HepG2 (cell line): ENCODE measurements at regions not wholly inside any gene's neighbourhood (a gene's known extent, or its start where the extent isn't known, plus 50 kb on each side); places are given as distances from the start of the nearest gene placed in this dataset.

ENCODE experiments used
- AGO1 ChIP-seq: fragments of 200-400 bp; formaldehyde crosslinking; IDR thresholded peaks from 2 replicates; pipeline ENCODE4 v1.6.1; 2017; ENCODE audit warnings: mild to moderate bottlenecking, low read depth, low read length, moderate library complexity; ENCODE audit not compliant: poor library complexity, severe bottlenecking
- DR1 ChIP-seq: sonication (generic); formaldehyde crosslinking; IDR thresholded peaks from 2 replicates; pipeline ENCODE4 v1.8.0; 2021; ENCODE audit warnings: mild to moderate bottlenecking, missing genetic modification reagents, inconsistent platforms
- FUBP1 ChIP-seq: sonication (generic); formaldehyde crosslinking; IDR thresholded peaks from 2 replicates; pipeline ENCODE4 v1.5.1; 2020; ENCODE audit warnings: missing genetic modification reagents, mild to moderate bottlenecking, borderline replicate concordance
- NFE2L2 ChIP-seq: fragments of 150-350 bp; IDR thresholded peaks from 2 replicates; pipeline ENCODE4 v1.6.1; 2014; ENCODE audit warnings: low read length
- SATB2 ChIP-seq: sonication (generic); formaldehyde crosslinking; IDR thresholded peaks from 2 replicates; pipeline ENCODE4 v1.5.0; 2020; ENCODE audit warnings: missing genetic modification reagents
- TIGD3 ChIP-seq: sonication (generic); formaldehyde crosslinking; IDR thresholded peaks from 2 replicates; pipeline ENCODE4 v1.5.1; 2020; ENCODE audit warnings: mild to moderate bottlenecking, missing genetic modification reagents, borderline replicate concordance
- ZBTB38 ChIP-seq: sonication (generic); formaldehyde crosslinking; IDR thresholded peaks from 2 replicates; pipeline ENCODE4 v1.5.1; 2020; ENCODE audit warnings: mild to moderate bottlenecking, missing genetic modification reagents
- ZFAT ChIP-seq: sonication (generic); formaldehyde crosslinking; conservative IDR thresholded peaks from 2 replicates; pipeline ENCODE4 v1.8.1; 2023; ENCODE audit warnings: missing genetic modification reagents, inconsistent platforms
- ZNF235 ChIP-seq: sonication (generic); formaldehyde crosslinking; IDR thresholded peaks from 2 replicates; pipeline ENCODE4 v1.8.1; 2023; ENCODE audit warnings: mild to moderate bottlenecking, missing genetic modification reagents, borderline replicate concordance
- ZNF496 ChIP-seq: sonication (generic); formaldehyde crosslinking; IDR thresholded peaks from 2 replicates; pipeline ENCODE4 v1.8.1; 2023; ENCODE audit warnings: mild to moderate bottlenecking, moderate library complexity, missing genetic modification reagents; ENCODE audit not compliant: insufficient replicate concordance
- ZNF510 ChIP-seq: sonication (generic); formaldehyde crosslinking; IDR thresholded peaks from 2 replicates; pipeline ENCODE4 v1.4.0; 2020; ENCODE audit warnings: low read depth, mild to moderate bottlenecking, missing genetic modification reagents
- ZNF563 ChIP-seq: sonication (generic); formaldehyde crosslinking; IDR thresholded peaks from 2 replicates; pipeline ENCODE4 v1.8.0; 2022; ENCODE audit warnings: mild to moderate bottlenecking, moderate library complexity, missing genetic modification reagents
- ZNF569 ChIP-seq: sonication (generic); formaldehyde crosslinking; IDR thresholded peaks from 2 replicates; pipeline ENCODE4 v1.5.0; 2020; ENCODE audit warnings: mild to moderate bottlenecking, missing genetic modification reagents, moderate library complexity, borderline replicate concordance
- ZNF572 ChIP-seq: sonication (generic); formaldehyde crosslinking; IDR thresholded peaks from 2 replicates; pipeline ENCODE4 v1.5.1; 2020; ENCODE audit warnings: mild to moderate bottlenecking, missing genetic modification reagents
- ZNF749 ChIP-seq: sonication (generic); formaldehyde crosslinking; IDR thresholded peaks from 2 replicates; pipeline ENCODE4 v1.8.0; 2022; ENCODE audit warnings: mild to moderate bottlenecking, missing genetic modification reagents, moderate library complexity, borderline replicate concordance
- ZNF839 ChIP-seq: sonication (generic); formaldehyde crosslinking; IDR thresholded peaks from 2 replicates; pipeline ENCODE4 v1.4.0; 2020; ENCODE audit warnings: missing genetic modification reagents, mild to moderate bottlenecking, borderline replicate concordance
- ZSCAN9 ChIP-seq: IDR thresholded peaks from 2 replicates; pipeline ENCODE4 v1.6.1; 2016; ENCODE audit warnings: borderline replicate concordance
- TF ChIP-seq, protein P1 (sequence below): sonication (generic); formaldehyde crosslinking; IDR thresholded peaks from 2 replicates; pipeline ENCODE4 v1.4.0; 2020; ENCODE audit warnings: missing genetic modification reagents
- TF ChIP-seq, protein P2 (sequence below): sonication (generic); formaldehyde crosslinking; conservative IDR thresholded peaks from 2 replicates; pipeline ENCODE4 v1.8.0; 2022; ENCODE audit warnings: missing genetic modification reagents
- TF ChIP-seq, protein P3 (sequence below): sonication (generic); formaldehyde crosslinking; IDR thresholded peaks from 2 replicates; pipeline ENCODE4 v1.8.0; 2022; ENCODE audit warnings: mild to moderate bottlenecking, missing genetic modification reagents

GRCh38 chr20:50435397-50436051, 74.7 kb upstream of the PTPN1 start (continued):
- no peak for TF ChIP-seq ZNF496 (CRISPR knock-in tag)
- 0 out of 2 replicates have a peak, but pooled peaks have one; percentile 1 for TF ChIP-seq ZNF572 (CRISPR knock-in tag)
- TF ChIP-seq ZSCAN9 (CRISPR knock-in tag) = no peak
- TF ChIP-seq ZNF235 (CRISPR knock-in tag) = no peak
- 0 out of 2 replicates have a peak, but pooled peaks have one; percentile 10 for TF ChIP-seq FUBP1
- TF ChIP-seq NFE2L2 = no peak
- TF ChIP-seq ZNF563 (CRISPR knock-in tag) = 0 out of 2 replicates have a peak, but pooled peaks have one; percentile 64
- no peak for TF ChIP-seq ZNF510
- no peak for TF ChIP-seq SATB2 (CRISPR knock-in tag)
- TF ChIP-seq ZFAT (CRISPR knock-in tag) = no peak
- TF ChIP-seq DR1 (CRISPR knock-in tag) = 0 out of 2 replicates have a peak, but pooled peaks have one; percentile 29
- TF ChIP-seq AGO1 = no peak
- no peak for TF ChIP-seq ZNF569 (CRISPR knock-in tag)
- TF ChIP-seq, protein P1, sequence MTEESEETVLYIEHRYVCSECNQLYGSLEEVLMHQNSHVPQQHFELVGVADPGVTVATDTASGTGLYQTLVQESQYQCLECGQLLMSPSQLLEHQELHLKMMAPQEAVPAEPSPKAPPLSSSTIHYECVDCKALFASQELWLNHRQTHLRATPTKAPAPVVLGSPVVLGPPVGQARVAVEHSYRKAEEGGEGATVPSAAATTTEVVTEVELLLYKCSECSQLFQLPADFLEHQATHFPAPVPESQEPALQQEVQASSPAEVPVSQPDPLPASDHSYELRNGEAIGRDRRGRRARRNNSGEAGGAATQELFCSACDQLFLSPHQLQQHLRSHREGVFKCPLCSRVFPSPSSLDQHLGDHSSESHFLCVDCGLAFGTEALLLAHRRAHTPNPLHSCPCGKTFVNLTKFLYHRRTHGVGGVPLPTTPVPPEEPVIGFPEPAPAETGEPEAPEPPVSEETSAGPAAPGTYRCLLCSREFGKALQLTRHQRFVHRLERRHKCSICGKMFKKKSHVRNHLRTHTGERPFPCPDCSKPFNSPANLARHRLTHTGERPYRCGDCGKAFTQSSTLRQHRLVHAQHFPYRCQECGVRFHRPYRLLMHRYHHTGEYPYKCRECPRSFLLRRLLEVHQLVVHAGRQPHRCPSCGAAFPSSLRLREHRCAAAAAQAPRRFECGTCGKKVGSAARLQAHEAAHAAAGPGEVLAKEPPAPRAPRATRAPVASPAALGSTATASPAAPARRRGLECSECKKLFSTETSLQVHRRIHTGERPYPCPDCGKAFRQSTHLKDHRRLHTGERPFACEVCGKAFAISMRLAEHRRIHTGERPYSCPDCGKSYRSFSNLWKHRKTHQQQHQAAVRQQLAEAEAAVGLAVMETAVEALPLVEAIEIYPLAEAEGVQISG (CRISPR knock-in tag) = no peak
- TF ChIP-seq, protein P2, sequence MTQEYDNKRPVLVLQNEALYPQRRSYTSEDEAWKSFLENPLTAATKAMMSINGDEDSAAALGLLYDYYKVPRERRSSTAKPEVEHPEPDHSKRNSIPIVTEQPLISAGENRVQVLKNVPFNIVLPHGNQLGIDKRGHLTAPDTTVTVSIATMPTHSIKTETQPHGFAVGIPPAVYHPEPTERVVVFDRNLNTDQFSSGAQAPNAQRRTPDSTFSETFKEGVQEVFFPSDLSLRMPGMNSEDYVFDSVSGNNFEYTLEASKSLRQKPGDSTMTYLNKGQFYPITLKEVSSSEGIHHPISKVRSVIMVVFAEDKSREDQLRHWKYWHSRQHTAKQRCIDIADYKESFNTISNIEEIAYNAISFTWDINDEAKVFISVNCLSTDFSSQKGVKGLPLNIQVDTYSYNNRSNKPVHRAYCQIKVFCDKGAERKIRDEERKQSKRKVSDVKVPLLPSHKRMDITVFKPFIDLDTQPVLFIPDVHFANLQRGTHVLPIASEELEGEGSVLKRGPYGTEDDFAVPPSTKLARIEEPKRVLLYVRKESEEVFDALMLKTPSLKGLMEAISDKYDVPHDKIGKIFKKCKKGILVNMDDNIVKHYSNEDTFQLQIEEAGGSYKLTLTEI (CRISPR knock-in tag) = no peak
- peak; percentile 94 for TF ChIP-seq ZBTB38
- peak; percentile 54; the same call in 1 of the 2 replicates for TF ChIP-seq ZNF749 (CRISPR knock-in tag)
- TF ChIP-seq TIGD3 (CRISPR knock-in tag) = no peak
- TF ChIP-seq ZNF839 = 0 out of 2 replicates have a peak, but pooled peaks have one; percentile 15
- TF ChIP-seq, protein P3, sequence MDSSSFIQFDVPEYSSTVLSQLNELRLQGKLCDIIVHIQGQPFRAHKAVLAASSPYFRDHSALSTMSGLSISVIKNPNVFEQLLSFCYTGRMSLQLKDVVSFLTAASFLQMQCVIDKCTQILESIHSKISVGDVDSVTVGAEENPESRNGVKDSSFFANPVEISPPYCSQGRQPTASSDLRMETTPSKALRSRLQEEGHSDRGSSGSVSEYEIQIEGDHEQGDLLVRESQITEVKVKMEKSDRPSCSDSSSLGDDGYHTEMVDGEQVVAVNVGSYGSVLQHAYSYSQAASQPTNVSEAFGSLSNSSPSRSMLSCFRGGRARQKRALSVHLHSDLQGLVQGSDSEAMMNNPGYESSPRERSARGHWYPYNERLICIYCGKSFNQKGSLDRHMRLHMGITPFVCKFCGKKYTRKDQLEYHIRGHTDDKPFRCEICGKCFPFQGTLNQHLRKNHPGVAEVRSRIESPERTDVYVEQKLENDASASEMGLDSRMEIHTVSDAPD (CRISPR knock-in tag) = 0 out of 2 replicates have a peak, but pooled peaks have one; percentile 44
